GM18507 (cell line): ENCODE measurements at regions not wholly inside any gene's neighbourhood (a gene's known extent, or its start where the extent isn't known, plus 50 kb on each side); places are given as distances from the start of the nearest gene placed in this dataset.

Experiments
- DNase-seq: peaks from one replicate; pipeline ENCODE4 v3.0.0; 2011; ENCODE audit warnings: low read depth; ENCODE audit not compliant: insufficient read length; ENCODE audit errors: extremely low spot score
- FAIRE-seq: peaks from 2 replicates; lab custom pipeline; 2011; peaks lifted over from hg19 to GRCh38; lab: Jason Lieb, UNC

DNA sequence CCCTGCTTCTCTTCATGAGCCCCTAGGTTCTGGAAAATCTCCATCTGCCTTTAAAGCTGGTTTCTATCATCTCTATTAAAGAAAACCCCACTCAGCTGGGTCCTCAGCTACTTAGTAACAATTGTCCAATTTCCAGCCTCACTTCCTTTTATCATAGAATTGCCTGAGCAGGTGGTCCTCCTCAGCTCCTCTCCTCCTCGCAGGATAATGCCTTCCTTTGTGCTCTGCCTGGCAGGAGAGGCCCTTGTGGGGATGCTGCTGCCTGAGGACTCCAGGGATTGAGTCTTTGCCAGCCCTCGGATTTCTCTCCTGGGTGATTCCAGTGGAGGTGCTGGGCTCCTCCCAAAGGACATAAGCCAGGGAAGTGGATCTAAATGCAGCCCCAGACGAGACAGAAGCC is 448.3 kb downstream of the INSC start:
- DNase-seq: no peak
- FAIRE-seq: no peak

- no peak for DNase-seq
- FAIRE-seq: no peak
Observed at GRCh38 chr11:15565880-15566279, 451.2 kb downstream of the INSC start.

DNA sequence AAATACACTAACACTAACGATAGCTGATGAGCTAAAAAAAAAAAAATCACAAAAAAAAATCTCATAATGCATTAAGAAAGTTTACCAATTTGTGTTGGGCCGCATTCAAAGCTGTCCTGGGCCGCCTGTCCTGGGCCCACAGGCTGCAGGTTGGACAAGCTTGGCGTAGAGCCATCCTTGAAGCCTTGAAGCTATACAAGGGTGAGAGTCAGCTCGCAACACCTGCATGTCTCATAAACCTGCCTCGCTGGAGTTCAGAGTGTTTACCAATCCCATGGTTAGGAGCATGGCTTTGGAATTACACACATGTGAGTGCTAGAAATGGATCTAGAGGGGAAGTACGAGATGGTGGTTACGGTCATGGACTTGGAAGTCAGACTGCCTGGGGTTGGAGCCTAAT is 453.7 kb downstream of the INSC start:
- no peak for FAIRE-seq
- DNase-seq: no peak

- FAIRE-seq (no peak), DNase-seq (no peak)
Observed at GRCh38 chr11:15569305-15570025, 454.7 kb downstream of the INSC start.

GRCh38 chr11:15575409-15575808 is 460.7 kb downstream of the INSC start:
- no peak for DNase-seq

DNA sequence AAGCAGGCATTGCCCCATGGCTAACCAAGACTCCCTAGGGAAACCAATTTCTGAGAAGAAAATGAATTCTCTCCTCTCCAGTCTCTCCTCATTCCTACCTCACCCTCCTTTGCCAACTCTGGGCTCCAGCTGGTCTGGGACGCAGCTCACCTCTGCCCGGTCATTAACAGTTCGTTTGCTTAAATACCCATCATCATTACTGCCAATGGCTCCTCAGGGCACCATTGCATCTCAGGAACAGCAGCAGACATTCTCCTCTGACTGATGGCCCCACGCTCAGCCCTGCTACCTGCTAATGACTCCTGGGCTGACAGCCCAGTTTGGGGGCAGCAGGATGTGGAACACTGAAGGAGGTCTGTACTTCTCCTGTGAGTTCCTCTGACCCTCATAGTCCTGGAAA is 462.0 kb downstream of the INSC start:
- FAIRE-seq (no peak), DNase-seq (no peak)

More at GRCh38 chr11:15575409-15575808, 460.7 kb downstream of the INSC start:
- FAIRE-seq: no peak

GRCh38 chr11:15577519-15577918 is 462.8 kb downstream of the INSC start:
- FAIRE-seq (no peak), DNase-seq (no peak)

- FAIRE-seq (no peak), DNase-seq (no peak)
Observed at GRCh38 chr11:15579287-15580001, 464.7 kb downstream of the INSC start.

- DNase-seq: no peak
- no peak for FAIRE-seq
Observed at GRCh38 chr11:15580056-15580774, 465.5 kb downstream of the INSC start.

GRCh38 chr11:15580775-15581095 is 466.0 kb downstream of the INSC start:
- FAIRE-seq (no peak), DNase-seq (no peak)

DNA sequence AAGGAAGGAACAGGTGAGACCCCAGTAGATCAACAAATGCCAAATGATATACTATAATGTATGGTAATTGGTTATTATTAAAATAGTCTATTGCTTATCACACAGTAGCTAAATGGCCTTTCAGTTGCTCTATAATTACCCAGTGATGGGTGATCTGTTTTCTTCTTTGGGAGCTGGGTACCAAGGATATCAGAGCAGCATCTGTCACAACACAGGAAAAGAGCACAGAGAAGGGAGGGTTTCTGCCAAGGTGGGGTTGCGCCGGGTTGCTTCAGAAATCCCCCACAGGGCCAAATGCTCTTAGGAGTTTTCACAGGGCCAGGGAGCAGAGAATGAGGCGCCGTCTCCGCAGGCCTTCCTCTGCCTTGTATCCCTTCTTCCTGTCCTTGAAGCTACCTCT is 469.4 kb downstream of the INSC start:
- FAIRE-seq (no peak), DNase-seq (no peak)

DNA sequence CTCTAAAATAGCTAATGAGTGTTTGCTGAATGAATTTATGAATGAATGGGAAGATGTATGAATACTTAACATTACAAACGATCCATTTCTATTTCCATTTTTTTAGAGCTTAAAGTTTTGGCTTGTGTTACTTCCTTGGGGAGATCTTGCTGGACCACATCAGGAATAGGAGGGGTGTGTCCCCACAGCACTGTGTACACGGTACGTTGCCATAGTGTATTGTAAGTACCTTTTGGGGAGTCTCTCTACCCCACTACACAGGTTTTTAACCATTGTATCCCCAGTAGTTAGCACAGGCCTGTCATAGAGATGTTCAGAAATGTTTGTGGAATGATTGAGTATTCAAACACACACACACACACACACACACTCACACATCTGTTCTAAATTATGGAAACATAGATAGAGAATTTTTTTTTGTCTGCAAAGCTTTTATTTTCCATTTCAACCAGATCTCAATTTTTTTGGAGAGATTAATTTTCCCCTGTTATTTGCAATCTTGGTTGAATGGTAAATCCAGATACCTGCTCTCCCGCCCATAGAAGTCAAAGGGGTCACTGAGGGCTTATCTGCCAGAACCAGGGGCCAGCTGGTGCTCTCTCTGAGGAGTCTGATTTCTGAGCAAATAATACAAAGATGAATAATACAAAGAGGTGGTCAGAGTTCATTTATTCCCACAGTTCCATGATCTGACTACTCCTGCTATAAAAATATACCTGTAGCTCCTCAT is 471.0 kb downstream of the INSC start:
- no peak for FAIRE-seq
- DNase-seq: no peak

GRCh38 chr11:15586741-15587473 is 472.2 kb downstream of the INSC start:
- FAIRE-seq (no peak), DNase-seq (no peak)

GRCh38 chr11:15589070-15589626 is 474.4 kb downstream of the INSC start:
- DNase-seq (no peak), FAIRE-seq (no peak)

- FAIRE-seq (no peak), DNase-seq (no peak)
Observed at GRCh38 chr11:15590132-15590531, 475.4 kb downstream of the INSC start.

GRCh38 chr11:15591112-15591537 is 476.4 kb downstream of the INSC start:
- FAIRE-seq: no peak
- DNase-seq: no peak

- DNase-seq (no peak), FAIRE-seq (no peak)
Observed at GRCh38 chr11:15594607-15595006, 479.9 kb downstream of the INSC start.

DNA sequence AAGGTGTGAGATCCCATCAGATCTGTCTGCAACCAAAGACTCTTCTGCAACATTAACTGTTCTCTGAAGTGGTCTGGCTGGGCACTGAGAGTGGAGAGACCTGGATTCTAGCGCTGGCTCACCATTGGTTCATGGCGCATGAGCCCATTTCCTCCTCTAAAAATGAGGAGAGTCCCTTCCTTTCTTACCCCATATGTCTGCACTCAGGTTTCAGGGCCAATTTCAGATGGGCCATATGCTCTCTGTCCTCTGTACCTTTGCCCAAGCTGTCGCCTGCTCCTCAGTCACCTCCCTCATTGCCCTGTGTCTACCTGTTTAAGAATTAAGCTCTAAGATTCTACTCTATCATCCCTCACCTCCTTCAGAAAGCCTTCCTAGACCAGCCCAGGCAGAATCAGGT is 484.7 kb downstream of the INSC start:
- DNase-seq (no peak), FAIRE-seq (no peak)

GRCh38 chr11:15602047-15602446 is 487.3 kb downstream of the INSC start:
- no peak for FAIRE-seq
- no peak for DNase-seq
